ENCODE measurements at regions not wholly inside any gene's neighbourhood (a gene's known extent, or its start where the extent isn't known, plus 50 kb on each side); places are given as distances from the start of the nearest gene placed in this dataset.

DNA sequence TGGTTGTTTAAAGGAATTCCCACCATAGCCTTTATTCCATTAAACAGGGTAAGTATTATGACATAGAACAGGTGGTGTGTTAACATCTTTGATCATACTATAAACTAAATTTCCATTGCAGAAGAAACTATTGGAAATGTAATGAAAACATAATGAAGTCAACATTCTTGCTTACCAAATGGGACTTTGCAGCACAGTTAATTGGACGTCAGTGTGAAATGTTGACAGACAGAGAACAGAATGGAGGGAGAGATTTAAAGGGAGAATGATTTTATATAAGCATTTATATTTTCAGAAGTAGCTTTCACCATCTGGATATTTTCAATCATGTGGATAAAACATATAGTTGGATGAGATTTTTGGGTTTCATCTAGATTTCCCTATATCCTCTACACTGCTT is 311.3 kb downstream of the TUSC1 start:
- no peaks in the 10 kb centered on the region for H3K9me3 ChIP-seq (ENCODE audit: control insufficient read depth in 4 of 4, insufficient read depth in 3 of 4, low read length in 3 of 4)
- no peak overlapping the region for H3K4me3 ChIP-seq
- peak in 2 of 3 donors; percentile 9 to 25 for DNase-seq
- H3K27ac ChIP-seq (ENCODE audit: low read depth in 1 of 2, low read length in 1 of 2), result no peak overlapping the region
- WGBS, 2 donors, result 74 to 75% methylated on average over 1 of the region's 1 CpG
- TF ChIP-seq, protein P1, sequence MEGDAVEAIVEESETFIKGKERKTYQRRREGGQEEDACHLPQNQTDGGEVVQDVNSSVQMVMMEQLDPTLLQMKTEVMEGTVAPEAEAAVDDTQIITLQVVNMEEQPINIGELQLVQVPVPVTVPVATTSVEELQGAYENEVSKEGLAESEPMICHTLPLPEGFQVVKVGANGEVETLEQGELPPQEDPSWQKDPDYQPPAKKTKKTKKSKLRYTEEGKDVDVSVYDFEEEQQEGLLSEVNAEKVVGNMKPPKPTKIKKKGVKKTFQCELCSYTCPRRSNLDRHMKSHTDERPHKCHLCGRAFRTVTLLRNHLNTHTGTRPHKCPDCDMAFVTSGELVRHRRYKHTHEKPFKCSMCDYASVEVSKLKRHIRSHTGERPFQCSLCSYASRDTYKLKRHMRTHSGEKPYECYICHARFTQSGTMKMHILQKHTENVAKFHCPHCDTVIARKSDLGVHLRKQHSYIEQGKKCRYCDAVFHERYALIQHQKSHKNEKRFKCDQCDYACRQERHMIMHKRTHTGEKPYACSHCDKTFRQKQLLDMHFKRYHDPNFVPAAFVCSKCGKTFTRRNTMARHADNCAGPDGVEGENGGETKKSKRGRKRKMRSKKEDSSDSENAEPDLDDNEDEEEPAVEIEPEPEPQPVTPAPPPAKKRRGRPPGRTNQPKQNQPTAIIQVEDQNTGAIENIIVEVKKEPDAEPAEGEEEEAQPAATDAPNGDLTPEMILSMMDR (IDR thresholded peaks at IDR 0.05; ENCODE audit: control extremely low read depth, extremely low read depth), result no peak
- no peaks in the 10 kb centered on the region for H3K36me3 ChIP-seq (ENCODE audit: control insufficient read depth in 4 of 4, insufficient read depth in 4 of 4, low read length in 4 of 4)
- H3K27me3 ChIP-seq (ENCODE audit: control insufficient read depth in 3 of 3, insufficient read depth in 3 of 3, low read length in 2 of 3), result no peaks in the 10 kb centered on the region
- no peak for ATAC-seq (ENCODE audit: insufficient read depth, low FRiP score)
- H3K9ac ChIP-seq (ENCODE audit: insufficient read depth in 1 of 2, low read length in 2 of 2), result no peak overlapping the region
- no peaks in the 10 kb centered on the region for H3K4me1 ChIP-seq (ENCODE audit: control insufficient read depth in 5 of 5, insufficient read depth in 5 of 5, low read length in 5 of 5)

DNA sequence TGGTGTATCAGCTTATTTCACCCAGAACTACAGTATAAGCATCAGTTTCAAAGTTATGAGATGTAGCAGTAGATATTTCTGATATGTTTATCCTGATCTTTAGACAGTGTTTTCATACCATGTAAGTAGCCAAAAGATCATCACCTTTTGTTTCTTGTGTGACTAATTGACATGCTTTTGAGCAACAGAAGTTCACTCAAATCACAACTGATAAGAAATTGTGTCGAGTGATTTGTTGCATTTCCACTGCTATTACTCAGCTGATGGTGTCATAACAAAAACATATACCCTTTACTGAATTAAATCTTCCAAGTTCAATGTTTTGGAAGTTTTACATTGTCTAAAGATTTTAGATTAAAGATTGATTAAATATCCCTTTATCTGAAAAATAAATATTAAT is 324.5 kb downstream of the TUSC1 start:
- H3K27ac ChIP-seq (ENCODE audit: low read depth in 1 of 2, low read length in 1 of 2), result no peak overlapping the region
- no peaks in the 10 kb centered on the region for H3K27me3 ChIP-seq (ENCODE audit: control insufficient read depth in 3 of 3, insufficient read depth in 3 of 3, low read length in 2 of 3)
- H3K9ac ChIP-seq (ENCODE audit: insufficient read depth in 1 of 2, low read length in 2 of 2), result no peak overlapping the region
- 49 to 52% methylated on average over 1 of the region's 1 CpG for WGBS, 2 donors
- DNase-seq, result no peak
- H3K9me3 ChIP-seq (ENCODE audit: control insufficient read depth in 4 of 4, insufficient read depth in 3 of 4, low read length in 3 of 4), result peaks cover 0 to 6% (median 3%) of the 10 kb centered on the region in 4 donors
- no peaks in the 10 kb centered on the region for H3K4me1 ChIP-seq (ENCODE audit: control insufficient read depth in 5 of 5, insufficient read depth in 5 of 5, low read length in 5 of 5)
- no peaks in the 10 kb centered on the region for H3K36me3 ChIP-seq (ENCODE audit: control insufficient read depth in 4 of 4, insufficient read depth in 4 of 4, low read length in 4 of 4)
- no peak overlapping the region for H3K4me3 ChIP-seq
- no peak for ATAC-seq (ENCODE audit: insufficient read depth, low FRiP score)
- TF ChIP-seq, protein P1 (IDR thresholded peaks at IDR 0.05; ENCODE audit: control extremely low read depth, extremely low read depth), result no peak

DNA sequence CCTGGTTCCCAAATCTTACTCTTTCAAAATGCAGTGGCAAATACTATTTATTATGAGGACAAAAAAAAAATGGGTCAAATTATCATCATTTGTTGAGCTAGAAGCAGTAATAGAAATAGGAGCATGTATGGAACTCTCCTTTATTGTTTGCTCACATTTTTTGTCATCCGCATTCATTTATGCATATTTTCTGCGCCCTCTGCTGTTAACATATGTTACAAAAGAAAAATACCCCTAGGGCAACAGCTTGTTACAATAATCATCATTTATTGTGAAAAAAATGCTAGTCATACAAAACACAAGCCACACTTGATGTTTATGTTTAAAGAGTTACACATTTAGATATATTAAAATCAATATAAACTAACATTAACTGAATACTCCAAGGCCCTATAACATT is 328.2 kb downstream of the TUSC1 start:
- no peak for ATAC-seq (ENCODE audit: insufficient read depth, low FRiP score)
- no peak overlapping the region for H3K4me3 ChIP-seq
- no peak overlapping the region for H3K9ac ChIP-seq (ENCODE audit: insufficient read depth in 1 of 2, low read length in 2 of 2)
- H3K9me3 ChIP-seq (ENCODE audit: control insufficient read depth in 4 of 4, insufficient read depth in 3 of 4, low read length in 3 of 4), result peaks cover 0 to 2% (median 0%) of the 10 kb centered on the region in 4 donors
- 89 to 90% methylated on average over 2 of the region's 2 CpGs for WGBS, 2 donors
- H3K36me3 ChIP-seq (ENCODE audit: control insufficient read depth in 4 of 4, insufficient read depth in 4 of 4, low read length in 4 of 4), result no peaks in the 10 kb centered on the region
- H3K27me3 ChIP-seq (ENCODE audit: control insufficient read depth in 3 of 3, insufficient read depth in 3 of 3, low read length in 2 of 3), result no peaks in the 10 kb centered on the region
- no peak overlapping the region for H3K27ac ChIP-seq (ENCODE audit: low read depth in 1 of 2, low read length in 1 of 2)
- peak in 2 of 3 donors; percentile 3 to 8 for DNase-seq
- TF ChIP-seq, protein P1 (IDR thresholded peaks at IDR 0.05; ENCODE audit: control extremely low read depth, extremely low read depth), result no peak
- no peaks in the 10 kb centered on the region for H3K4me1 ChIP-seq (ENCODE audit: control insufficient read depth in 5 of 5, insufficient read depth in 5 of 5, low read length in 5 of 5)

DNA sequence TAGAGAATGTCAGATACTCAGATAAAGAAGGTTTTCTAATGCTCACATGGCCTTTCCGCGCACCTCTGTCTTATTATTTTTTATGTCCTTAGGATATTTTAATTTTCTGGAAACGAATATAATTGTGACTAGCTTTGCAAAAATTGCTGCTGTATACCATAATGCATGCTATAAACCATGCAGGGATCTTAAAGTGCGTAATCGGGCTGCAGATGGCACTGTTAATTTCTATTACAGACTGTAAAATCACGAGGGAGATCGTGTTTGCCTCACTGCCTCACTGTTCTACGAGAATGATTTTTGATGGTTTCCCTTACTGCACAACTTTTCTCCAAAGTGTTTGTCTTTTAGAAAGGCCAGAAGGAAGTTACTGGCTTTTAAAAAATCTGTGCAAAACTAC is 356.1 kb downstream of the TUSC1 start:
- no peaks in the 10 kb centered on the region for H3K27me3 ChIP-seq (ENCODE audit: control insufficient read depth in 3 of 3, insufficient read depth in 3 of 3, low read length in 2 of 3)
- no peaks in the 10 kb centered on the region for H3K36me3 ChIP-seq (ENCODE audit: control insufficient read depth in 4 of 4, insufficient read depth in 4 of 4, low read length in 4 of 4)
- no peaks in the 10 kb centered on the region for H3K4me1 ChIP-seq (ENCODE audit: control insufficient read depth in 5 of 5, insufficient read depth in 5 of 5, low read length in 5 of 5)
- H3K9me3 ChIP-seq (ENCODE audit: control insufficient read depth in 4 of 4, insufficient read depth in 3 of 4, low read length in 3 of 4), result no peaks in the 10 kb centered on the region
- H3K4me3 ChIP-seq, result no peak overlapping the region
- no peak overlapping the region for H3K9ac ChIP-seq (ENCODE audit: insufficient read depth in 1 of 2, low read length in 2 of 2)
- TF ChIP-seq, protein P1 (IDR thresholded peaks at IDR 0.05; ENCODE audit: control extremely low read depth, extremely low read depth), result no peak
- H3K27ac ChIP-seq (ENCODE audit: low read depth in 1 of 2, low read length in 1 of 2), result no peak overlapping the region
- no peak for ATAC-seq (ENCODE audit: insufficient read depth, low FRiP score)
- WGBS, 2 donors, result 82 to 84% methylated on average over 8 of the region's 8 CpGs
- no peak for DNase-seq

Measured in lung (tissue), 11 donors.